Ureter (tissue), 1 donor: ENCODE measurements at regions not wholly inside any gene's neighbourhood (a gene's known extent, or its start where the extent isn't known, plus 50 kb on each side); places are given as distances from the start of the nearest gene placed in this dataset.

Experiments
- DNase-seq: peaks from one replicate; pipeline ENCODE4 v3.0.0-alpha.2; 2020; ENCODE audit warnings: low spot score
- donor health status: DM: yes; HTN: yes; CAD: no.

- DNase-seq, result no peak
Measured at GRCh38 chr4:24476282-24476681, 108.1 kb downstream of the DHX15 start.

GRCh38 chr4:24475756-24476155 lies 108.6 kb downstream of the DHX15 start:
- DNase-seq, result no peak

GRCh38 chr4:24473309-24473721 lies 111.0 kb downstream of the DHX15 start:
- DNase-seq, result peak; percentile 53

- DNase-seq, result peak; percentile 89
Measured at GRCh38 chr4:24472514-24473308, 111.6 kb downstream of the DHX15 start.

GRCh38 chr4:24472161-24472510 lies 112.2 kb downstream of the DHX15 start:
- peak; percentile 43 for DNase-seq

- peak; percentile 53 for DNase-seq
Measured at GRCh38 chr4:24471486-24472160, 112.7 kb downstream of the DHX15 start.

- peak; percentile 56 for DNase-seq
Measured at GRCh38 chr4:24470666-24471485, 113.5 kb downstream of the DHX15 start.

GRCh38 chr4:24468071-24468470 lies 116.3 kb downstream of the DHX15 start:
- DNase-seq, result no peak

- DNase-seq, result no peak
Measured at GRCh38 chr4:24464566-24464965, 119.8 kb downstream of the DHX15 start.

- no peak for DNase-seq
Measured at GRCh38 chr4:24456431-24456830, 127.9 kb downstream of the DHX15 start.

- DNase-seq, result no peak
Measured at GRCh38 chr4:24453951-24454350, 130.4 kb downstream of the DHX15 start.

- no peak for DNase-seq
Measured at GRCh38 chr4:24451870-24452269, 132.5 kb downstream of the DHX15 start.

GRCh38 chr4:24443200-24443599 lies 141.2 kb downstream of the DHX15 start:
- DNase-seq, result no peak

- no peak for DNase-seq
Measured at GRCh38 chr4:24440765-24441164, 143.6 kb downstream of the DHX15 start.

GRCh38 chr4:24434241-24434640 lies 150.1 kb downstream of the DHX15 start:
- DNase-seq, result no peak

- no peak for DNase-seq
Measured at GRCh38 chr4:24433515-24434214, 150.7 kb downstream of the DHX15 start.

GRCh38 chr4:24428850-24429249 lies 155.5 kb downstream of the DHX15 start:
- no peak for DNase-seq

GRCh38 chr4:24426557-24426956 lies 157.8 kb downstream of the DHX15 start:
- DNase-seq, result no peak

GRCh38 chr4:24425863-24426262 lies 158.5 kb downstream of the DHX15 start:
- DNase-seq, result no peak

- DNase-seq, result no peak
Measured at GRCh38 chr4:24423670-24424069, 160.7 kb downstream of the DHX15 start.

- DNase-seq, result no peak
Measured at GRCh38 chr4:24422644-24423043, 161.7 kb downstream of the DHX15 start.
